GM06990 (cell line): ENCODE measurements at regions not wholly inside any gene's neighbourhood (a gene's known extent, or its start where the extent isn't known, plus 50 kb on each side); places are given as distances from the start of the nearest gene placed in this dataset.
"Not testable (repeated sequence)": the region's sequence is repeated elsewhere in the genome, so short reads cannot be mapped to it uniquely, and the experiment has no call there.

ENCODE experiments used
- DNase-seq: peaks from one replicate; pipeline ENCODE4 v3.0.0-alpha.2; 2011; ENCODE audit not compliant: insufficient read length; ENCODE audit errors: extremely low read depth
- H3K27me3 ChIP-seq: replicated peaks from 2 replicates; pipeline ENCODE4 v1.6.0; 2011; ENCODE audit warnings: low read length; ENCODE audit not compliant: control insufficient read depth, insufficient read depth
- H3K36me3 ChIP-seq: 2 replicates; pipeline ENCODE4 v1.5.1; 2011; ENCODE audit warnings: low read length; ENCODE audit not compliant: control insufficient read depth, insufficient read depth
- H3K4me3 ChIP-seq: replicated peaks from 2 replicates; pipeline ENCODE4 v1.5.1; 2011; ENCODE audit warnings: low read depth, mild to moderate bottlenecking, control low read depth, low read length
- TF ChIP-seq, protein P1 (sequence below): IDR thresholded peaks from 2 replicates; pipeline ENCODE4 v1.5.1; 2011; ENCODE audit warnings: low read length, control low read depth, mild to moderate bottlenecking, inconsistent platforms; ENCODE audit not compliant: insufficient read depth, poor library complexity, severe bottlenecking

DNA sequence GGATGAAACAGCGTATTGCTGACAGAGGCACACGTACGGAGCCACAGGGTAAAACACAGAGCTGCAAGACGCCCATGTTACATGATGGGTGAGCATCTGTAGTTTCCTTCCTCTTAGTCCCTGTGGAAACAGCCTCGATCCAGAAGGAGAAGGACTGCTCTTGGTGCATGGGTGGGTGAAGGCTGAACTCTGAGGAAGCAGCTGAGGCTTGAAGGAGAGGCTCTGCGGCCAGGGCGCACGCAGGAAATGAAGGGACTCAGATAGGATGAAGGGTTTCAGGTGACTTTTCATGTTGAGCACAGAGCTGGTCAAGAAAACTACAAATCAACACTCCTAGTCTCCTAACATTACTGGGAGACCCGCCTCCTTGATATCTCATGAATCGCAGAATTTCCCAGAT is 65.7 kb upstream of the ADA2 start:
- no peak for DNase-seq
- no peak overlapping the region for H3K4me3 ChIP-seq
- TF ChIP-seq, protein P1, sequence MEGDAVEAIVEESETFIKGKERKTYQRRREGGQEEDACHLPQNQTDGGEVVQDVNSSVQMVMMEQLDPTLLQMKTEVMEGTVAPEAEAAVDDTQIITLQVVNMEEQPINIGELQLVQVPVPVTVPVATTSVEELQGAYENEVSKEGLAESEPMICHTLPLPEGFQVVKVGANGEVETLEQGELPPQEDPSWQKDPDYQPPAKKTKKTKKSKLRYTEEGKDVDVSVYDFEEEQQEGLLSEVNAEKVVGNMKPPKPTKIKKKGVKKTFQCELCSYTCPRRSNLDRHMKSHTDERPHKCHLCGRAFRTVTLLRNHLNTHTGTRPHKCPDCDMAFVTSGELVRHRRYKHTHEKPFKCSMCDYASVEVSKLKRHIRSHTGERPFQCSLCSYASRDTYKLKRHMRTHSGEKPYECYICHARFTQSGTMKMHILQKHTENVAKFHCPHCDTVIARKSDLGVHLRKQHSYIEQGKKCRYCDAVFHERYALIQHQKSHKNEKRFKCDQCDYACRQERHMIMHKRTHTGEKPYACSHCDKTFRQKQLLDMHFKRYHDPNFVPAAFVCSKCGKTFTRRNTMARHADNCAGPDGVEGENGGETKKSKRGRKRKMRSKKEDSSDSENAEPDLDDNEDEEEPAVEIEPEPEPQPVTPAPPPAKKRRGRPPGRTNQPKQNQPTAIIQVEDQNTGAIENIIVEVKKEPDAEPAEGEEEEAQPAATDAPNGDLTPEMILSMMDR: no peak
- H3K27me3 ChIP-seq: no peaks in the 10 kb centered on the region
- no peaks in the 10 kb centered on the region for H3K36me3 ChIP-seq

DNA sequence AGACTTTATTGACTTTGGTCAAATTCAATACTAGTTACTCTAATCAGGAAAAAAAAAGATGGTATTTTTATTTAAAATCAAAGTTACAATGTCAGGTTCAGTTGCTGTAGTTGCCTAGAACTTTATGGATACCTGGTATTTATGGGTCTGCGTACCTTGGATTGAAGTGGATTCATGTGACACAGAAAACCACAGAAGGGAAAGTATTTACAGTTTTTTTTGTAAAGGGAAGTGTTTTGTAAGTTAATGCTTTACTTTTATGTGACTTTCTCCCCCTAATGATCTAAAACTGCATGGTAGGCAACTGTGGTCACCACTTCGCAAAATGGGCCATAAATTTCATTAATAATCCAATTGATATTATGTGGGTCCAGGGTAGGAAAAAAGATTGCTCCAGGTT is 65.2 kb upstream of the ADA2 start:
- Histone ChIP-seq H3K36me3 (no peaks in the 10 kb centered on the region), H3K27me3 (no peaks in the 10 kb centered on the region), H3K4me3 (no peak overlapping the region)
- no peak for DNase-seq
- TF ChIP-seq, protein P1: no peak

DNA sequence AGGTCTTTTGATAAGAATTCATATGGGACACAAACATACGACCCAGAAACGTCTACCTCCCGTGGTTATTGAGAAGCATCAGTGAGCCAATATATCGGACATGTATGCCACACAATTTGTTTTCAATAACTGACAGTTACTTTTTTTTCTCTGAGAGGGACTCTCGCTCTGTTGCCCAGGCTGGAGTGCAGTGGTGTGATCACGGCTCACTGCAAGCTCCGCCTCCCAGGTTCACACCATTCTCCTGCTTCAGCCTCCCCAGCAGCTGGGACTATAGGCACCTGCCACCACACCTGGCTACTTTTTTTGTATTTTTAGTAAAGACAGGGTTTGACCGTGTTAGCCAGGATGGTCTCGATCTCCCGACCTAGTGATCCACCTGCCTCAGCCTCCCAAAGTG is 64.6 kb upstream of the ADA2 start:
- not testable (repeated sequence) for H3K27me3 ChIP-seq, H3K4me3 ChIP-seq, H3K36me3 ChIP-seq, DNase-seq

DNA sequence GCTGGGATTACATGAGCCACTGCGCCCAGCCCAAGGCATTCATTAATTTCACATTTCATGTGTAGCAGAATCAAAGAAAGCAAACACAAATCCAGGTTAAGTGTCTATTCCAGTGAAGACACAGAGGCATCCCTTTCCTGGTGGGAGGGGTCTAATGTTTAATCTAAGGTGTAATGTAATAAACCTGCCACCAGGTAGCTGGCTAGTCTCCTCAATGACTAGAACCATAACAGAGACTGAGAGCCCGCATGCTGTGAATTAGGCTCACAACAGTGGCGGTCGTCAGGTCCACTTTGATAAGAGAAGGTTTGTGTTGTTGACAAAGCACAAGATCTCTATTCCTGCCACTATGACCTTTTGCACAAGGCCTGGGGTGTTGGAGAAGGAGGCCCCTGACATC is 64.2 kb upstream of the ADA2 start:
- H3K4me3 ChIP-seq: no peak overlapping the region
- H3K36me3 ChIP-seq: no peaks in the 10 kb centered on the region
- DNase-seq: no peak
- TF ChIP-seq, protein P1: no peak
- no peaks in the 10 kb centered on the region for H3K27me3 ChIP-seq

DNA sequence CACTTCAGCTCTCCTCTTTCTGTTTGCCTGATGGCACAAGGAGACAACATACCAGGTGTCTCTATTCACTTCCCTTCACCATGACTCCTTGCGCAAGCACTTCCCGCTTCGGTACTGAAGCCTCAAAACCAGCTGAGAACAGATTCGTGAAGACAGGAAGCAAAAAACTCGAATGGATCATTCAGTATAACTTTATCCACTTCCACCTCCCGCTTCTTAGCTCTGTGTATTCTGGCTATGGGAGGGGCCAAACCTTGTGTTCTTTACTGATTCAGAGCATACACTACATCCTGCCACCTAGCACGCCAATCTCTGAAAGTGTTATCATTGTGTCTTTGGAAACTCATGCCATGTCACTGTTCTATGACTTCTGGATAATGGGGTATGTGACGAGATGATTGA is 62.2 kb upstream of the ADA2 start:
- TF ChIP-seq, protein P1: no peak
- Histone ChIP-seq H3K36me3 (no peaks in the 10 kb centered on the region), H3K27me3 (no peaks in the 10 kb centered on the region), H3K4me3 (no peak overlapping the region)
- DNase-seq: no peak

DNA sequence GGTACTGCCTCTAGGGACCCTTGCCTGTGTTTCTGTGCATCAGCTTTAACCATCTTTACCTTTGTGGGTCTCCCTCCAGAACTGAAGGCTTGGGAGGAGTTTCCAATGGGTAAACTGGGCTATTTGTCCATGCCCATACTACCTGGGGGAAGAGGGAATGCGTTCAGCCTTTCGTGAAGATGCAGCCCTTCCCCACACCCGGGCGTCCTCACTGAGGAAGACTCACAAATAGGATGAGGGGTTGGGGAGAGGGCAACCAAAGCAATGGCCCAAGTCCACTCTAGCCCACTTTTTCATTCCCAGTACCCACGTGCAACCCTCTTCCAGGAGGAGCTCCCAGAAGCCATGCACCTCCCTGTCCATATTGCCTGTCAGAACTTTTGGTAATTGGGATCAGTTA is 61.8 kb upstream of the ADA2 start:
- DNase-seq: no peak
- Histone ChIP-seq H3K4me3 (no peak overlapping the region), H3K36me3 (no peaks in the 10 kb centered on the region), H3K27me3 (no peaks in the 10 kb centered on the region)
- TF ChIP-seq, protein P1: no peak
